ENCODE measurements at regions not wholly inside any gene's neighbourhood (a gene's known extent, or its start where the extent isn't known, plus 50 kb on each side); places are given as distances from the start of the nearest gene placed in this dataset.

DNA sequence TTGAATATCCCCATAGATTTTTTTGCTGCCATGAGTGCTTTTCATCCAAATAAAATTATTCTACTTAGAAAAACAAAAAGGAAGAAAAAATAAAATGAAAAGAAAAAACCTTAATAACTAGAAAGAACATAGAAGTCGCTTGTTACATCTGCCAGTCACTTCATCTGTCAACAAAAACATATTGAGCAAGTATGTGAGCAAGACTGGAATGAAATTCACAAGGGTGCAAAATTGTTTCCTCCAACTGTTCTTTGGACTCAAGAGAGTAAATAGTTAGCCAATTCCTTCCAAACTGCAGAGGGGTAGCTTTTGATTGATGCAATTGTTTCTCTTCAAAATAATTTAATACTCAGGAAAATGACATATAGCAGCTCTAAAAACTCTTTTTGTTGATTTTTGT is 336.3 kb upstream of the CDH7 start:
- no peak for TF ChIP-seq EZH2phosphoT487 (IDR thresholded peaks at IDR 0.05; ENCODE audit: insufficient read depth, low read depth)
- no peak for TF ChIP-seq EZH2 (IDR thresholded peaks at IDR 0.05; ENCODE audit: insufficient read depth, poor library complexity, severe bottlenecking)

All from GM23248 (cell line).